Activated B cell treated with CpG ODN at 0.5 μM for 24 hours (primary cell): ENCODE measurements at regions not wholly inside any gene's neighbourhood (a gene's known extent, or its start where the extent isn't known, plus 50 kb on each side); places are given as distances from the start of the nearest gene placed in this dataset.

Experiments
- ATAC-seq: fragments of 200-7000 bp; cut with Tn5 transposase; one replicate; pipeline ENCODE4 v1.10.0; 2021; ENCODE audit warnings: low read depth, mild to moderate bottlenecking, moderate library complexity
- CTCF ChIA-PET: fragments of 350-600 bp; sonication (Branson Sonifier 250); formaldehyde crosslinking; loops from one replicate; lab custom pipeline; 2021; ENCODE audit warnings: antibody characterized with exemption; lab: Charles Lee
- POLR2A ChIA-PET: fragments of 350-600 bp; sonication (Branson Sonifier 250); formaldehyde crosslinking; loops from one replicate; lab custom pipeline; 2021; ENCODE audit warnings: antibody characterized with exemption; lab: Charles Lee
- DNase-seq: peaks from one replicate; pipeline ENCODE4 v3.0.0; 2022
- H3K27ac Mint-ChIP-seq: one replicate; pipeline ENCODE4 v1.8.0; 2020; ENCODE audit warnings: mixed read lengths
- H3K27me3 Mint-ChIP-seq: one replicate; pipeline ENCODE4 v1.8.0; 2021; ENCODE audit warnings: mixed read lengths
- H3K36me3 Mint-ChIP-seq: one replicate; pipeline ENCODE4 v1.8.0; 2021; ENCODE audit warnings: low read depth, mixed read lengths
- H3K4me1 Mint-ChIP-seq: one replicate; pipeline ENCODE4 v1.8.0; 2021; ENCODE audit warnings: mixed read lengths
- H3K4me3 Mint-ChIP-seq: one replicate; pipeline ENCODE4 v1.8.0; 2020; ENCODE audit warnings: mild to moderate bottlenecking, mixed read lengths
- H3K9me3 Mint-ChIP-seq: one replicate; pipeline ENCODE4 v1.8.0; 2020; ENCODE audit warnings: mixed read lengths
- intact Hi-C: fragments of 100-400 bp; cut with micrococcal nuclease; formaldehyde crosslinking; loops from one replicate; pipeline ENCODE4 v1.15.1; 2024
- TF ChIP-seq, protein P1 (sequence below): fragments of 200-600 bp; IDR thresholded peaks from one replicate; pipeline ENCODE4 v1.8.0; 2022; ENCODE audit warnings: antibody characterized with exemption, mild to moderate bottlenecking

- H3K9me3 Mint-ChIP-seq, result no peaks in the 10 kb centered on the region
- ChIA-PET POLR2A (no interaction called here), CTCF (no interaction called here)
- no peak overlapping the region for H3K27ac Mint-ChIP-seq
- no peak overlapping the region for H3K4me3 Mint-ChIP-seq
- DNase-seq, result no peak
- ATAC-seq, result no peak
- no peaks in the 10 kb centered on the region for H3K27me3 Mint-ChIP-seq
- intact Hi-C loops, result no loop called here
- H3K4me1 Mint-ChIP-seq, result no peaks in the 10 kb centered on the region
- no peaks in the 10 kb centered on the region for H3K36me3 Mint-ChIP-seq
- TF ChIP-seq, protein P1, sequence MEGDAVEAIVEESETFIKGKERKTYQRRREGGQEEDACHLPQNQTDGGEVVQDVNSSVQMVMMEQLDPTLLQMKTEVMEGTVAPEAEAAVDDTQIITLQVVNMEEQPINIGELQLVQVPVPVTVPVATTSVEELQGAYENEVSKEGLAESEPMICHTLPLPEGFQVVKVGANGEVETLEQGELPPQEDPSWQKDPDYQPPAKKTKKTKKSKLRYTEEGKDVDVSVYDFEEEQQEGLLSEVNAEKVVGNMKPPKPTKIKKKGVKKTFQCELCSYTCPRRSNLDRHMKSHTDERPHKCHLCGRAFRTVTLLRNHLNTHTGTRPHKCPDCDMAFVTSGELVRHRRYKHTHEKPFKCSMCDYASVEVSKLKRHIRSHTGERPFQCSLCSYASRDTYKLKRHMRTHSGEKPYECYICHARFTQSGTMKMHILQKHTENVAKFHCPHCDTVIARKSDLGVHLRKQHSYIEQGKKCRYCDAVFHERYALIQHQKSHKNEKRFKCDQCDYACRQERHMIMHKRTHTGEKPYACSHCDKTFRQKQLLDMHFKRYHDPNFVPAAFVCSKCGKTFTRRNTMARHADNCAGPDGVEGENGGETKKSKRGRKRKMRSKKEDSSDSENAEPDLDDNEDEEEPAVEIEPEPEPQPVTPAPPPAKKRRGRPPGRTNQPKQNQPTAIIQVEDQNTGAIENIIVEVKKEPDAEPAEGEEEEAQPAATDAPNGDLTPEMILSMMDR, result no peak
Observed at GRCh38 chr16:66032841-66033240, 333.6 kb upstream of the CDH5 start.

- Mint-ChIP-seq H3K27me3 (no peaks in the 10 kb centered on the region), H3K4me1 (no peaks in the 10 kb centered on the region), H3K9me3 (peaks cover under 1% of the 10 kb centered on the region), H3K27ac (no peak overlapping the region), H3K36me3 (no peaks in the 10 kb centered on the region), H3K4me3 (no peak overlapping the region)
- DNase-seq (no peak), ATAC-seq (no peak)
- TF ChIP-seq, protein P1, result no peak
- POLR2A ChIA-PET, result no interaction called here
- CTCF ChIA-PET, result no interaction called here
- intact Hi-C loops, result no loop called here
Observed at GRCh38 chr16:66030036-66030435, 336.5 kb upstream of the CDH5 start.

DNA sequence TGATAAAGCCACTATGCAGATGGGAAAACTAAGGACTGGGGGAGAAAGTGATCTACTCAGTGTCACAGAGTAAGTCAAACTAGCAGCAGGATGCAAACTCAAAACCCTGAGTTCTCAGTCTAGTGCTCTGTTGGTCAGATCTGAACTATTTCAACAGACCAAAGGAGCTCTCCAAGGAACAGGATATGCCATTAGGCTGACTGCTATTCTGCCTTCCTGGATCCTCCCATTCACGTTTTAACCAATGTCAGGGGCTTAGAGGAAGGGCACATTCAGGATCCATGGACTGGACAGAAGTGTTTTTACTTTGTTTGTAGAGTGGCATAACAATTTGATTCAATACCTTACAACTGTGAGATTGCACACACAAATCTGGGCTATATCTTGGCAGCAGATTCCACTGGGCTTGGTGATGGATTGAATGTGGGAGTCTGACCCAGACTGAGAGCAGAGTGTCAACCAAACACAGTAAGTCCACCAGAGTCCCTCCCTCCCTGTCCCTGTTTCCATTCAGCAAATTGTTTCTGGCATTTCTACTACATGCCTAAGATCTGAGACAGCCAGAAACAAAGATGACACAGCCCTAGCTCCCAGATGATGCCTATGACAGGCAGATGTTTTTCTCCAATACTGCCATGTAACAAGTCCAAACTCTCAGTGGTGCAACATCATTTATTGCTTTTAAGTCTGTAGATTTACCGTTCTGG is 337.8 kb upstream of the CDH5 start:
- intact Hi-C loops, result no loop called here
- CTCF ChIA-PET, result no interaction called here

DNA sequence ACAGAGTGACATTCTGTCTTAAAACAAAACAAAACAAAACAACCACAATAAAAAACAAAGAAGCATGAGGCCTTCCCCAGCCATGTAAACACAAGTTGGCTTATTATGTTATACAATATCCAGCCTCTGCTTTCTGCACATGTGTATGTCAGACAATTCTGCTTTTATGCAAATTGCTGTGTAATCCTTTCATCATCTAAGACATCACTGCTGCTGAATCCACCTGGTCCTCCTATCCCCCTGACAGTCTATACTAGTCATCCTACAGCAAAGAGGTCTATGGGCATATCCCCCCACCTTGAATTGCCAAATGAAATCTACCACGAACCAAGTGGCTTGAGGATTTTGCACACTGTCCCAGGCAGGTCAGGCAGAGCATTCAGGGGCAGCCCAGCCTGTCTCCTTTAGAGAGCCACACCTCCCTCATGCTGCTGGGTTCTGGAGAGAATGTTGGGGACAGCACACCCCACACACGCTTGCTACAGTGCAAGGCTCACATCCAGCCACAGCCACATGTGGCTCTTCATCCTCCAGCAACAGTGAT is 339.6 kb upstream of the CDH5 start:
- ATAC-seq, result no peak
- Mint-ChIP-seq H3K27ac (no peak overlapping the region), H3K4me1 (no peaks in the 10 kb centered on the region), H3K27me3 (no peaks in the 10 kb centered on the region), H3K9me3 (peaks cover 10% of the 10 kb centered on the region), H3K4me3 (no peak overlapping the region), H3K36me3 (no peaks in the 10 kb centered on the region)
- ChIA-PET POLR2A (no interaction called here), CTCF (no interaction called here)
- TF ChIP-seq, protein P1, result no peak
- intact Hi-C loops, result no loop called here
- no peak for DNase-seq

More for the DNA sequence above, 337.8 kb upstream of the CDH5 start:
- no peak overlapping the region for H3K27ac Mint-ChIP-seq
- no peaks in the 10 kb centered on the region for H3K36me3 Mint-ChIP-seq
- no peak for DNase-seq
- ATAC-seq, result no peak
- H3K4me1 Mint-ChIP-seq, result no peaks in the 10 kb centered on the region
- H3K27me3 Mint-ChIP-seq, result no peaks in the 10 kb centered on the region
- peaks cover 10% of the 10 kb centered on the region for H3K9me3 Mint-ChIP-seq
- H3K4me3 Mint-ChIP-seq, result no peak overlapping the region
- TF ChIP-seq, protein P1, result no peak
- POLR2A ChIA-PET, result no interaction called here

GRCh38 chr16:66026211-66026610 is 340.3 kb upstream of the CDH5 start:
- DNase-seq (no peak), ATAC-seq (no peak)
- TF ChIP-seq, protein P1, result no peak
- intact Hi-C loops, result no loop called here
- Mint-ChIP-seq H3K9me3 (peaks cover 10% of the 10 kb centered on the region), H3K4me1 (no peaks in the 10 kb centered on the region), H3K27ac (no peak overlapping the region), H3K27me3 (no peaks in the 10 kb centered on the region), H3K4me3 (no peak overlapping the region), H3K36me3 (no peaks in the 10 kb centered on the region)
- ChIA-PET POLR2A (no interaction called here), CTCF (no interaction called here)
